ENCODE measurements at regions not wholly inside any gene's neighbourhood (a gene's known extent, or its start where the extent isn't known, plus 50 kb on each side); places are given as distances from the start of the nearest gene placed in this dataset.

GRCh38 chr6:170212051-170212756, 78.7 kb downstream of the DLL1 start:
- H3K9me3 ChIP-seq (ENCODE audit: low read depth) = no peaks in the 10 kb centered on the region
- H4K20me1 ChIP-seq (ENCODE audit: insufficient read depth, poor library complexity, severe bottlenecking) = no peaks in the 10 kb centered on the region
- H3K4me3 ChIP-seq = no peak overlapping the region
- DNase-seq (ENCODE audit: low spot score) = no peak
- H3K36me3 ChIP-seq (replicated peaks; ENCODE audit: insufficient read depth, low read depth) = no peaks in the 10 kb centered on the region
- no peaks in the 10 kb centered on the region for H3K27me3 ChIP-seq
- 76% methylated on average over 23 of the region's 23 CpGs for WGBS (ENCODE audit: low lambda C conversion rate, missing lambda C conversion rate)
- TF ChIP-seq EZH2phosphoT487 (IDR thresholded peaks at IDR 0.05; ENCODE audit: low read depth, severe bottlenecking, unreplicated experiment) (no peak), EZH2 (IDR thresholded peaks at IDR 0.05; ENCODE audit: borderline replicate concordance) (no peak), CTCF (IDR thresholded peaks at IDR 0.05; ENCODE audit: poor library complexity) (no peak)
- no peaks in the 10 kb centered on the region for H3K4me1 ChIP-seq (ENCODE audit: insufficient read depth)
- no peak overlapping the region for H2AFZ ChIP-seq
- no peak overlapping the region for H3K4me2 ChIP-seq
- H3K79me2 ChIP-seq = no peaks in the 10 kb centered on the region
- H3K27ac ChIP-seq = no peak overlapping the region
- H3K9me2 ChIP-seq (replicated peaks; ENCODE audit: insufficient read depth) = no peaks in the 10 kb centered on the region

GRCh38 chr6:170211404-170212025, 79.4 kb downstream of the DLL1 start:
- no peaks in the 10 kb centered on the region for H3K27me3 ChIP-seq
- no peaks in the 10 kb centered on the region for H3K9me2 ChIP-seq (replicated peaks; ENCODE audit: insufficient read depth)
- TF ChIP-seq EZH2phosphoT487 (IDR thresholded peaks at IDR 0.05; ENCODE audit: low read depth, severe bottlenecking, unreplicated experiment) (no peak), CTCF (IDR thresholded peaks at IDR 0.05; ENCODE audit: poor library complexity) (no peak), EZH2 (IDR thresholded peaks at IDR 0.05; ENCODE audit: borderline replicate concordance) (no peak)
- H4K20me1 ChIP-seq (ENCODE audit: insufficient read depth, poor library complexity, severe bottlenecking) = no peaks in the 10 kb centered on the region
- H3K9me3 ChIP-seq (ENCODE audit: low read depth) = no peaks in the 10 kb centered on the region
- no peak overlapping the region for H3K4me2 ChIP-seq
- no peak for DNase-seq (ENCODE audit: low spot score)
- H3K27ac ChIP-seq = no peak overlapping the region
- 87% methylated on average over 14 of the region's 14 CpGs for WGBS (ENCODE audit: low lambda C conversion rate, missing lambda C conversion rate)
- no peaks in the 10 kb centered on the region for H3K79me2 ChIP-seq
- no peak overlapping the region for H2AFZ ChIP-seq
- no peak overlapping the region for H3K4me3 ChIP-seq
- no peaks in the 10 kb centered on the region for H3K36me3 ChIP-seq (replicated peaks; ENCODE audit: insufficient read depth, low read depth)
- no peaks in the 10 kb centered on the region for H3K4me1 ChIP-seq (ENCODE audit: insufficient read depth)

- no peaks in the 10 kb centered on the region for H3K36me3 ChIP-seq (replicated peaks; ENCODE audit: insufficient read depth, low read depth)
- H3K4me1 ChIP-seq (ENCODE audit: insufficient read depth) = no peaks in the 10 kb centered on the region
- TF ChIP-seq CTCF (IDR thresholded peaks at IDR 0.05; ENCODE audit: poor library complexity) (no peak), EZH2 (IDR thresholded peaks at IDR 0.05; ENCODE audit: borderline replicate concordance) (no peak), EZH2phosphoT487 (IDR thresholded peaks at IDR 0.05; ENCODE audit: low read depth, severe bottlenecking, unreplicated experiment) (no peak)
- H2AFZ ChIP-seq = no peak overlapping the region
- H3K27me3 ChIP-seq = no peaks in the 10 kb centered on the region
- no peak overlapping the region for H3K27ac ChIP-seq
- H3K9me2 ChIP-seq (replicated peaks; ENCODE audit: insufficient read depth) = no peaks in the 10 kb centered on the region
- no peaks in the 10 kb centered on the region for H3K9me3 ChIP-seq (ENCODE audit: low read depth)
- 80% methylated on average over 11 of the region's 11 CpGs for WGBS (ENCODE audit: low lambda C conversion rate, missing lambda C conversion rate)
- H3K4me3 ChIP-seq = no peak overlapping the region
- no peak for DNase-seq (ENCODE audit: low spot score)
- no peaks in the 10 kb centered on the region for H3K79me2 ChIP-seq
- H3K4me2 ChIP-seq = no peak overlapping the region
- H4K20me1 ChIP-seq (ENCODE audit: insufficient read depth, poor library complexity, severe bottlenecking) = no peaks in the 10 kb centered on the region
These were observed 80.1 kb downstream of the DLL1 start for GRCh38 chr6:170210651-170211403.
